NCI-H2196 treated with DMSO at 0.1 percent for 48 hours (cell line): ENCODE measurements at regions not wholly inside any gene's neighbourhood (a gene's known extent, or its start where the extent isn't known, plus 50 kb on each side); places are given as distances from the start of the nearest gene placed in this dataset.
A peak's percentile ranks its signal among the peaks of the same experiment; 100 is the strongest.

Experiments used
- DNase-seq: peaks from one replicate; lab custom pipeline; 2025; ENCODE audit not compliant: unreplicated experiment; lab: John Stamatoyannopoulos, UW

GRCh38 chr6:108778421-108779186 lies 69.6 kb upstream of the ARMC2 start:
- DNase-seq: no peak

DNA sequence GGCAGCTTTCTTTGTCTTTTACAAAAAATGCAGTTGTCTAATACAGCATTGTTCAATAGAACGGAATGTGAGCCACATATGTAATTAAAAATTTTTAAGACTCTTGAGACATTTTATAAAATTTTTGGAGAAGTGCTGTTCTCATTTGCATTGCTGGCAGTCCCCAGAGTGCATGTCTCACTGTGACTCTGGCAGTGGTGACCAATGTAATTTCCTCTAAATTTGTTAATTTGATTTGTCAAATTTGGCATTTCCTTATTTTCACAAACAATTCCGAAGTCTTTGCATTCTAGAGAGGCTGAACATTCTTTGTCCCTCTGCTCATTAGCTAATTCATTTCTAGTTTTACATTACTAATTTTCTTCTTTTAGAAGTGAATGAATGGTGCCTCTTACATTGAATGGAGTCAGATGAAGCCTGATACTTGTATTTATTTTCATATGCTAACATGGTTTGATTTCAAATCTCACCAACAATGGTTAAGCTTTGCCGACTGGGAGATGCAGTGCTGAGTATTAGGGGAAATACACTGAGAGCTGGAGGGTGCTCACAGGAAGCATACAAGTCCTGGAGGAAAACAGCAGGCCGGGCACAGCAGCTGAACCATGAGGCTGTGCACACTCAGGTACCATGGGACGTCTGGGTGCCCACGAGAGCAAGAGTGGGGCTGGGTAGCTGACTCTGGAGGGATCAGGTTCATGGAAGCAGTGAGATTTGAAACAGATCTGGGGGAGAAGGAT lies 68.5 kb upstream of the ARMC2 start:
- DNase-seq: no peak

DNA sequence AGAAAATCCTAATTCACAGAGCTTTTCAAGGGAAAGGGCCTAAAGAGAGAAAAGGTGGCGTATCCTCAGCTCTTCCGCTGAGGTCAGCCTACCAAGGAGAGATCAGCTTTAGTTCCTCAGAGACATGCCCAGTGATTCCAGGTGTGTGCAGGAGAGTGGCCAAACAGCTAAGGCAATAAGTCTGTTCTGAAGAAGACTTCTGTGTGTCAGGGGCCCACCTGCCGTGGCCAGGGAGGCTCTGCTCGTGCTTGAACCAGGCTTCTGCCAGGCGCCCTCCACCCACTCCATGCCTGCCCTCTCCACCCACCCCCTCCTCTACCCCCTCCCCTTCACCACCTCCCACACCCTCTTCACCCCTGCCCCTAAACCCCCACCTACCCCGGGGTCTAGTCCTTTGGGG lies 67.4 kb upstream of the ARMC2 start:
- DNase-seq: no peak

DNA sequence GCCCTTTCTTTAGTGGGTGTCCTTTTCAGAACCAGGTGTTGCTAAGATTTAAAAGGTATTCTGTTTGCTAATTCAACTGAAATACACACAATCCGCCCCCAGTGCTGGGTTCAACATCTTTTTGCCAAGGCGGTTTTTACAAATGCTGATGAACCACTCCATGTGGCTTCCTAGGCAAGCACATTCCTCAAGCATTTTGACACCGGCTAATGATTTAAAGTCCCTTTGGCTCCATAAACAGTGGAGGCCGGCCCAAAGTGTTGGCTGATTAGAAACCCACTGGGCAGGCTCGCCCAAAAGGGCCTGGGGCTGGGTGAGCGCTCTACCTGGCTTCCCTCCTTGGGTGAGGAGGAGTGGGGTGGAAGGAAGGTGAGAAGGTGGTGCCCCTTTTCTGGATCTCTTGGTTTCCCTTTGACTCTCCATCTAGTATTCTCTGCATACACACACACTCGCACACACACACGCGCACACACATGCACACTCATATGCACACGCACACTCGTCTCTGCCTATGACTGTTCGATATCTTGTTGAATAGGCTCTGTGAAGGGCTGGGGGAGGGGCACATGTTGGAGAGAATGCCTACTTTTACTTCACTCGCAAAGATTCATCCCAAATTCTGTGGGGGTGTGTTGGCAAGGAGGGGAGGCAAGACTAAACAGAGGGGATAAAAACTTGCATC lies 66.7 kb upstream of the ARMC2 start:
- no peak for DNase-seq

DNA sequence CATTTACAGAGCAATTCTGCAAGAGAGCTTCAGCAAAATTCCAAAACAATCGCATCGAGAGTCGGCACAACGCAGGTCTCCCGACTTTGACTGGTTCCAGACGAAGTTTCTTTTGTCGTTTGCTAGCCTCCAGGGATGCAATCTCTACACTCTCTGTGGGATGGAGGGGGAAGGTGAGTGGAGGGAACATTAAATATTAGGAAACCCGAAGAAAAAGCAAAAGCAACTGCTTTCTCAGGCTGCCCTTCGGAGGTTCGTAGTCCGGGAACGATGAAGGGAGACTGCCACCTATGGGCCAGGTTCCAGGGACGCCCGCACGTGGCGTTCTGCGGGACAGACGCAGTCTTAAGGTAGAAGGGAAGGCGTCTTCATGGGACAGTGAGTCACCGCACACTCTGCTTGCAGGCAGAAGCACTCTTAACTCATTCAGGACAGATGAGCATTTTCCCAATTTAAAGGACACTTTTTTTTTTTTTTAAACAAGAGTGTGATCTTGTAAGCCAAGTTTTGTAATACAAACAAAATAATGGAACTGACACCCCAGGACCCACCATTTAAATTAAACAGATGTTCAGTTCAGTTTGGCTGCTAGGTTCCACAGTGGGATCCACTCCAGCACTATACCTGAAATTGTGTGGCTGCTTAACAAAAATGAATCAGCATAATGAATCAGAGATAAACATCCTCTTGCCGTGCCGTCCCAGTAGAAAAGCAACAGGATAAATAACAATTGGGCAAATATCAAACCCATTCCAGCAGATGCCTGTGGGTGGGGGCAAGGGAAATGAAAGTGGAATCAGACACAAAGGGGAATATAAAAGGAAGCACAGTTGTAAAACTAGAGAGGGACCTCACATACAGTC lies 65.8 kb upstream of the ARMC2 start:
- peak; percentile 51 for DNase-seq

GRCh38 chr6:108785653-108786052 lies 62.6 kb upstream of the ARMC2 start:
- DNase-seq: no peak

- DNase-seq: no peak
Measured at GRCh38 chr6:108788416-108788815, 59.8 kb upstream of the ARMC2 start.

DNA sequence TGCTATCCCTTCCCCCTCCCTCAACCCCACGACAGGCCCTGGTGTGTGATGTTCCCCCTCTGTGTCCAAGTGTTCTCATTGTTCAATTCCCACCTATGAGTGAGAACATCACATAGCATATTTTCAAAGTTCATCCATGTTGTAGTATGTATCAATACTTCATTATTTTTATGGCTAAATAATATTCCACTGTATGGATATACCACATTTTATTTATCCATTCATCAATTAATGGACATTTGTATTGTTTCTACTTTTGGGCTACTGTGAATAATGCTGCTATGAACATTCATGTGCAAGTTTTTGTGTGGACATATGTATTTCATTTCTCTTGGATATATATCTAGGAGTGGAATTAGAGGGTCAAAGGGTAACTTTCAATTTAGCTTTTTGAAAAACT lies 58.7 kb upstream of the ARMC2 start:
- DNase-seq: no peak

DNA sequence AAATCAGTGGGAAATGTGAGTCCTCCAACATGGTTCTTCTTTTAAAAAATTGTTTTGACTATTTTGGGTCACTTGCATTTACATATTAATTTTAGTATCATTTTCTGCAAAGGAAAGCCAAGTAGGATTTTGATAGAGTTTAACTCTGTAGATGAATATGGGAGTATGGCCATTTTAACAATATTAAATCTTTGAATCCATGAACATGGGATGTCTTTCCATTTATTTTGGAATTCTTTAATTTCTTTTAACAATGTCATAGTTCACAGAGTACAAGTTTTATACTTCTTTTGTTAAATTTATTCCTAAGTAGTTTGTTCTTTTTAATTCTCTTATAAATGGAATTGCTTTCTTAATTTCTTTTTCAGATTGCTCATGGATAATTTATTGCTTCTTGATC lies 56.5 kb upstream of the ARMC2 start:
- no peak for DNase-seq

DNA sequence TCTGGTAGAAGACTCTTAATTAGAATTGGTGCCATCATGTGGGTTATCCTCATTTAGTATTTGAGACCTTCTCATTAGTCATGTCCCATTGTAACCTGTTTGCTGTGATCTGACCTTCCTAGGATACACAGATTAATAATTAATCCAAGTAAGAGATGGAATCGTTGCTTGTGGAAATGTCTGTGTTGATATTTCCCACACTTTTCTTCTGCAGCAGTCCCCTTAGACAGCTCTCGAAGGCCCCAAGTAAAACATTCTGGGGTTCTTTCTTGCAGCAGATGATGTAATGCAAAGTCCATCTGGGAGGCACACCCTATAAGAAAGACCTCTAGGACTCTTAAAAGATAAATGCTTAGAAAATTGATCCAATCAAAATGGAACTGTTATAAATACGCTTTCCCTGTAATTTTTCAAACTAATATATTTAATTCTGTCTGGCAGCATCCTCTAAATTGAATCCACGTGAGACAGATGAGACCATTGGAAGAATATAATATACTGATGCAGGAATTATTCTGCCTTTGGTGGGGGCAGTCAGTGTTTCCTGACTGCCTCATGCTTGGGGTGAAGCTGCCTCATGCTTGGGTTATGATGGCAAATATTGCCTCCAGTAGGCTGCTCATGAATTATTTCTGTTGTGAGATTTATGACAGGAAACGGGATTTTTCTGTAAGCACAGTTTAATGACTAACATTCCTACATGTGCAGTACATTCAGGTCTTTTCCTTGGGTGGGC lies 54.5 kb upstream of the ARMC2 start:
- no peak for DNase-seq

GRCh38 chr6:108795122-108795521 lies 53.1 kb upstream of the ARMC2 start:
- DNase-seq: no peak

GRCh38 chr6:108795814-108796213 lies 52.4 kb upstream of the ARMC2 start:
- no peak for DNase-seq

- DNase-seq: no peak
Measured at GRCh38 chr6:108796875-108797274, 51.3 kb upstream of the ARMC2 start.

GRCh38 chr6:108797951-108798669 lies 50.1 kb upstream of the ARMC2 start:
- no peak for DNase-seq
